DMS153 treated with DMSO at 0.1 percent for 48 hours (cell line): ENCODE measurements at regions not wholly inside any gene's neighbourhood (a gene's known extent, or its start where the extent isn't known, plus 50 kb on each side); places are given as distances from the start of the nearest gene placed in this dataset.

Experiments
- DNase-seq: peaks from one replicate; lab custom pipeline; 2025; ENCODE audit not compliant: unreplicated experiment; lab: John Stamatoyannopoulos, UW

DNA sequence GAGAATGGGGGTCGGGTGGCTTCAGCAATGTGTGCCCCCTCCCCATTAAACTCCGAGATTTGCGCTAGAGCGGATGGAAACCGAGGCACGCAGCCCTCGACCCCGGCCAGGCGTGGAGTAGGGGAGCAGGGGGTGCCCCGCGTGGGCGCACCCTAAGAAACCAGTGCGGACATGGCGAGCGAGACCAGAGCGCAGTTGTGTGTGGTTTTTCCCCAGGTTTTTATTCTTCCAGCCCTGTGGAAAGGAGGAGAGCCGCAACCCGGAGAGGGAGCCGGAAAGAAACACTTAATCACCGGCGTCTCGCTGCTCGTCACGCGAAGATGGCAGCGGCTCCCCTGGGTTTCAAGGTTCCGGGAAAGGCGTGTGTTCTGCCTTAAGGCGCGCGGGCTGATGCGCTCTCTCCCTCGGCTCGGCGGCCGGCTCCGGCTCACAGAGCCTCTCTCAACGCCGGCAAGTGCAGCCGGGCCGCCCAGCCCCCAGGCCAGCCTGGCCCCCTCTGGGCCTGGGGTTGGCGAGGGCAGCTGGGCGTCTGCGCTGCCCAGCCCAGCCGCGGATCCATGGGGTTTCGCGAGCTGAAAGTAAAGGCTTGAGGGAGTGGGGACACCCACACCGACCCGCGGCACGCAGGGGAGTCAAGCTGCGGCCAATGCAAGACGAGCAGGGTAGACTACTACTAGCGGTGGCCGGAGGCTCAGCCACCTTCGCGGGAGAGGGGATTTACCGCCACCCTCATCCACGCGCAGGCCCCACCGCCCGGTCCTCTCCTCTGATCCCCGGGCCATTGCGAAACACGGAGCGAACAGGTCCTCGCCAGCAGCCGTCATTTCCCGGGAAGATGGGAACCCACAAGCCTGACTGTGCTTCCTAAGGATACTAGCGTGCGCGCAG is 74.0 kb upstream of the BCOR start:
- no peak for DNase-seq

DNA sequence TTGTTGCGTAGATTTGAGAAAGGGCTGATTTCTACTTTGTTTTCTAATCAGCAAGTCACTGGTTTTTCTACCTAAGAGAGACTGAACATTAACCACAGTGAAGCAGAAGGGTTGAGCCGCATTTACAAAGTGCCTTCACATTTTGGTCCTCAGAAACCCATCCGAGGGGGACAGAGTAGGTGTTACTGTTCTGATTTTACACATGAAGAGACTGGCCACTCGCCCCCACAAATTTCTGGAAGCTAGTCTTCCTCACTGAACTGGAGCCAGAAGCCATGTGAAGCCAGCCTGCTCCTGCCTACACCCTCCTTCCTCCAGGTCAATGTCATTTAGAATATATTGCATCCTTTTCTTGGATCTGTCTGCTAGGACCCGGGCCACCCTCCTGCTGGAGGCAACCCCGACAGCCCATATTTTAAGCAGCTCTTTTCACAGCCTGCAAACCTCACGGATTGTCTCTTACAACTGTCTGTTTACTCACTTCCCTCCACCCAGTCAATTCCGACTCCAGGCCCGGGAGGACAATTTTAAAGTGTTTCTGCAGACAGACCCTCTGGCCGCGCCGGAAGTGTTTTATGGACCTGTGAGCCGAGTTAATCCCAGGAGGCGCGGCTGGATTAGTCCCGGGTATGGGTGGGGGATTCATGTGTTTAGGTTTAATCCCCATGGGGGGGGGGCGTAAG is 73.2 kb upstream of the BCOR start:
- no peak for DNase-seq

DNA sequence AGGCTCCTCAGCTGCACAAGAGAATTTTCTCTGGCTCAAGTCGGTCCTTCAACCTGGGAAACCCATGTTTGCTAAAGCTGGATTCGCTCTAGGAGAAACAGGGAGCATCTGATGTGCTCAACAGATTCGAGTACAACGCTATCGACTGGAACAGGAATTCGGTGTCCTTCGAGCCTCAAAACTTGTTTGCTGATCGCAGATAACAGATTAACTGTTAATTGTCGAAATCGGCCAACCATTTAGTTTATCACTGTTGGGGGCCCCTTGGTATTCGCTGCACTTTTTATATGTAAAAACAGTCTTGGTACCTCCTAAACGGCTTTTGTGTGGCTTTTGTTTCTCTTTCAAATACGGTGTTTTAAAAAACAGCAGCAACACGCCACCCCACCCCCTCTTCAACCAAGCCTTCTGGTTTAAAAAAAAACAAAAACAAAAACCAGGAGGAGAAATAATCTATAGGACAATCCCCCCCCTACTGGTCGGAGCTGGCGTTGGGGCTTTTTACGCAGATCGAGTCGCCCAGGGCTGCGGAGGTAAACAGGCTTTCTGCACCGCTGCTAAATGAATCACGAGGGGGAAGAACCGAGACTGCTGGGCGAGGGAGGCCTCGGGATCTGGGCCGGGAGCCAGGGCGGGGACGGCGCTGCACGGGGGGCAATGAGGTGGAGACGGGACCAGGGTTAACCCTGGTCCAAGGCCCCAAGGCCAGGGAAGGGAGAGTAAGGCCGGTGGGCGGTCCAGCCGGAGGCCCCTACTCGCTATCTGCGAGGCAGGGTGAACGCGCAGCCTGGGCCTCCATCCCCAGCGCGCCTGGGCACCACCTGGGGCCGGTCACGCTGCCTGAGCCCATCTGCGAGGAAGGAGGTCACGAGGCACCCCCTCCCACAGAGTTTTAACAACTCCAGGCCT is 71.7 kb upstream of the BCOR start:
- DNase-seq = no peak

DNA sequence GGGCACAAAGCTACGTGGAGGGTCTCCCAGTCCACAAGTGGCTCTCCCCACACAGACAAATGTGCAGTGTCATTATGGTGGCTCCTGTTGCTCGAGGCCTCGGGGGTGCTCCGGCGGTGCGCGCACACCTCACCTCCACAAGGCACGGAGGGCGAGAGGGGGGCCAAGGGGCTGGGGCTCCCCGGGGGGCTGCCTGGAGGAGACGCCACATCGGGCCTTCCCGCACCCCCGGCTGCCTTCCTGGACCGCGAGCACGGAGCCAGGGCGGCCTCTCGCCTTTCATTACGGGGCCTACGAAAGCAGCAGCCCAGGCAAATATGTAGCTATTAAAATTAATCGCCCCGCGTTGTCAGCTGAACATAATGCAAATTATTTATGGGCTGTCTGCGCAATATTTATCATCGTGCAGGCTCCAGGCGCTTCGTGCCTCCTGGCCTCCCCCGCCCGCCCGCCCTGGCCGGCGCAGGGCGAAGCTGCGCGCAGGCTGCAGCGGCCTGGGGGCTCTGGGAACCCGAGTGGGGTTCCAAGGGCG is 70.8 kb upstream of the BCOR start:
- DNase-seq = no peak

DNA sequence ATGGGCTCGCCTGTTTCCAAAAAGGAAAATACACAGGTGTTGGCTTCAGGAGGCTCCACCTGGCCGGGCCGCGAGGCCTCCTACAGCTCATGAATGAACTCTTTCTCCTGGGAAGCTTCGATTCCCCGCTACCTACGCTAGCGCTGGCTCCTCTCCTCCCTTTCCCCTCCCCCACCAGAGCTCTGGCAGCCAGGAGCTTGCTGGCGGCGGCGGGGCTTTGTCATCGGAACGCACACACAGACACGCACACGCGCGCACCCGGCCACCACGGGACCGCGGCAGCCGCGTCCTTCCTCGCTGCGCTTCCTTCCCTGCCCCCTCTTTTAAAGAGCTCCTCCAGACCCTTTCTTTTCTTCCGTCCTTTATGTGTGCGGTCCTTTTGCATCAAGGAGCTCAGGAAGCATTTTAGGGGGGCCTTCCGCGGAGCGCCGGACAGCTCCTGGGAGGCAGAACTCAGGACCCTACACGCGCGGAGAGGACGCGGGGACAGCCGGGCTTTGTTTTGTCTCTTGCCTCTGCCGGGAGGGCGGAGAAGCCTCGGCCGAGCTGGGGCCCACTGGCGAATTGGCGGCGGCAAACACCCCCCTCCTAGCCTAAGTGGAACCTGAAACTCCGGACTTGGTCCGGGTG is 70.2 kb upstream of the BCOR start:
- DNase-seq = no peak

DNA sequence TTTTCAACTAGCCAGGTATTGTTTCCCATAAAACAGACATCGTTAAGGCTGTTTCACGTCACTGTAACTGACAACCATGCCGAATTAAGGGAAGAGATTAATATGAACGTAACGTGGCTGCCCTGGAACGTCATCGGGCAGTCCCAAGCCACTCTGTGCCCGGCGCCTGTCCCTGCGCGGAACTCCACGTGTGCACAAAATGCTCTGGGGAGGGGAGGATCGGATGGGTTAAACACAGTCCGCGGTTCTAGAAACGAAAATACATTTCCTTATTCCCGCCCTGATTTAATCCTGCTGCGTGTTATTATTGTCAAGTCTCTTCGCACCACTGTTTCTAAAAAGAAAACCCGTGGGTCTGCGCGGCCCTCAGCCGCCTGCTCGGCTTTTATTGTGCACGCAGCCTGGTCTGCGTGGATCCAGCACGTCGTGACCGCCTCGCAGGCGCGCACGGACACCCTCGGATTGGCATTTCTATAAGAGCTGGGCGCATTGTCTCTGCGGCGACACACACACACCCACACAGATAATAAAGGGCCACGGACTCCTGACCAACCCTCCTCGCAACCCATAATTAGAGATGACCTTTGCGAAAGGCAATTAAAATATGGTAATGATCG is 69.6 kb upstream of the BCOR start:
- no peak for DNase-seq

DNA sequence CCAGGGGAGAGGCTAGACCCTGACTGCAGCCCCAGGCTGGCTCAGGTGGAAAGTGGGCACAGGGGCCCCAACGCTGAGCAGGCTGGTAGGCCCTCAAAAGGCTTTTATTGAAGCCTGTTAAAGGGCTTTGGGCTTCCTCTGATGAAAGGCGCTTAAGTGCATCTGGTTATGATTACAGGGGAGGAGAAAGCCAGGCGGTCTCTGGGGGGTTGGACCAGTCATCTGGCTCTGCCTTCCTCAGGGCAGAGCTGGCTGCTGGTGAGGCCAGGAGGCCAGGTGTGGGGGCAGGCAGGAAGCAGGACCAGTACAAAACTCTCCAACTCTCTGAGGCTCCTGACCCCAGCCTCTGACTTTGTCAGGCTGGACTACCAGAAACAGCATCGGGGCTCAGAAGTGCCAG is 68.8 kb upstream of the BCOR start:
- DNase-seq = no peak

DNA sequence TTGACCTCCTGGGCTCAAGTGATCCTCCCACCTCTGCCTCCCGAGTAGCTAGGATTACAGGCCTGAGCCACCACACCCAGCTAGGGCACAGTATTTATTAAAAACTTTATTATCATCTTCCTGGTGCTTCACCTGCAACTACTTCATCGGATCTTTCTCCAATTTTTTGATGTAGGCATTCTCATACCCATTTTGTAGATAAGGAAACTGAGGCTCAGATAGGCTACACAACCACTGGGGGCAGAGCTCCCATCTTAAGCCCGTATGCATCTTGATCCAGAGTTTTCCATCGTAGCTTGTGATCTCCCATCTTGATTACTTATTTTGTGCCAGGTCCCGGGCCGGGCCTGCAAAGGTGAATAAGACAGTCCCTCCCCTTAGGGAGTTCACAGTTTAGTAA is 68.1 kb upstream of the BCOR start:
- DNase-seq = no peak

DNA sequence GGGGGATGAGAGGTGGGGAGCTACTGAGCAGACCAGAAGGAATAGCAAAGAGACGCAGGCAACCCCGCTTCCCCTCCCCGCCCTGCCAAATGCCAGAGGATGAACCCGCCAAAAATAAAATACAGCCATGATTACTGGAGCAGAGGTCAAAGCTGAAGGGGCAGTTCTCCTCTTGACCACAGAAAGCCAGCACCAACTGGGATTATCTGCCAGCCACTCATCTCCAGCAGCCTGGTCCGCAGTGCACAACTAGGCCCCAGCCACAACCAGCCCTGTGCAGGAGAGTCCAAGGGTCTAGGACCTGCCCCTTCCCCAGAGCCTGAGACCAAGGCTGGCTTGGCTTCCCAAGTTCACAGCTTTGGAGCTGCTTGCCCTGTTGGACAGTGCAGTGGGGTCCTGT is 67.4 kb upstream of the BCOR start:
- no peak for DNase-seq

DNA sequence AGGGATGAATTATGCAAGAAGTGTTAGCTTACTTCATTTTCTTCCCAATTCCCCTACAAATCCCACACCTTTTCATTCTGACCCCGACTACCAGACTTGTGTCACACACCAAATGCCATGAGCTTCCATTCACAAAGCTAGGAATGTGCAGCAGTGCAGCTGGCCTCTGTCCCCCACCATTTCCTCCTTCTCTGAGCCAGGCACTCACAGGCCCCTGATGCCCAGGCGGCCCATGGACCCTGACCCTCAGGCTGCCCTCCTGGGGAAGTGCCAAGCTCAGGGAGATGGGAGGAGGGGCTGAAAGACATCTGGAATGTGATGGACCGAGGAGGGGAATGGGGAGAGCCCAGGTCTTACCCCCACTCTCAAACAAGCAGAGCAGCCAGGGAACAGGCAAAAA is 67.0 kb upstream of the BCOR start:
- DNase-seq = no peak

DNA sequence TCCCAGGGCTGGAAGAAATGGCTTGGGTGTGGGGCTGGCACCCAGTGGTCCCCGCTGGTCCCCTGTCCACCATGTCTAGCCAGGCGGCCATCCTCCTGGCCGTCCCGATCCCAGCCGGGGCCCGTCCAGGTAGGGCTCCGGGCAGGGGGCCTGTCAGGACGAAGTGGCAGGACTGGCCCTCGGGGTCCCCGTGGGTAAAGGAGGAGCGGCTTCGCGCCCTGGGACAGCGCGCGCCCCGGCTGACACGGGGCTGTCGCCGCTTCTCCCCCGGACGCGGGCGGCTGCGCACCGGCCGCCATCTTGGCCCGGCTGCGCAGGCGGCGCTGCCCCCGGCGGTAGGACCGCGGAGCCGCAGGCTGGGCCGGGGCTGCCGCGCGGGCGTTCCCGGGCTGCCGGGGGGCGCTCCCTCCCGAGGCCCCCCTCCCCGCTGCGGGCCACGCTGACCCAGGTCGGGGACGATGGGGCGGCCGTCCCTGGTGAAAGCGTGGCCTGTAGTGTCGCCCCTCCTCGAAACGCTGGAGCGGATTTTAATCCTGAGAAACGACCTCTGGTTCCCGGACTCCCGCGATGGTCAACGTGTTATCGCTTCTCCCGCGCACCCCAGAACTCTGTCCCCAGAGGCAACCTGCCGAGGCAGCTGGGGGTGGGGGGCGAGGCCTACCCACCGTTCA is 60.4 kb upstream of the BCOR start:
- no peak for DNase-seq

DNA sequence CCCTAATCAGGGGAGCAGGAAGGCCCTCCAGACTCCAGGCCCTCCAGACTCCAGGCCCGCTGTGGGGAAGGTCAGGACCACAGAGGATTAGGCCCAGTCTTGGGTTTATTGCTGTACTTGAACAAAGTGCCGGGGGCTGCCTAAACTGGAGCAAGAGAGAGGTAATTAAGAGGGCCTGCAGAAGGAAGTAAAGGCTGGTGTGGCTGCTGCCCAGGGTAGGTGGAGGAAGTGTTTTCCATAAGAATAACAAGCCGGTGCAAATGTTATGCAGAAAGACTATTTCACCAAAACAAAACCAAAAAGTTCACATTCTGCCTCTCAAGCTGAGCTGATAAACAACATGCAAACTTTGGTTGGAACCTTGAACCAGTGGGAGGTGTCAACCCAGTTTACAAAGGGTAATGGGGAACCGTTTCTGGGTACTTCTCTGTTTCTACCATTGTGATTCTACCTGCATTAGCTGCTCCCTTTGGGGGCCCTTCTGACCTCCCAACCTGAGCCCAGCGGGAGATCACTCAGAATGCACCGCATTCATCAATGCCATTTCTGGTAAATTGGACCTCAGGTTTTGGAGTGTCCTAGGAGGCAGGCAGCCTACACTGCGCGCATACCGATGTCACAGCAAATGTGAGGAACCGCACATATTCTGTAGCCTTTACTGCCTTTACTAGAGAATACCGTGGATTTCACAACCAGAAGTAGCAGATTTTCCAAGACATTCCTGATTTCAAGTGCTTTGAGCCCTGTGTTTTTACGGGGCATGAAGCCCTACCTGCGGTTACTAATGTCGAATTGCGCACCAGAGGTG is 59.7 kb upstream of the BCOR start:
- no peak for DNase-seq

DNA sequence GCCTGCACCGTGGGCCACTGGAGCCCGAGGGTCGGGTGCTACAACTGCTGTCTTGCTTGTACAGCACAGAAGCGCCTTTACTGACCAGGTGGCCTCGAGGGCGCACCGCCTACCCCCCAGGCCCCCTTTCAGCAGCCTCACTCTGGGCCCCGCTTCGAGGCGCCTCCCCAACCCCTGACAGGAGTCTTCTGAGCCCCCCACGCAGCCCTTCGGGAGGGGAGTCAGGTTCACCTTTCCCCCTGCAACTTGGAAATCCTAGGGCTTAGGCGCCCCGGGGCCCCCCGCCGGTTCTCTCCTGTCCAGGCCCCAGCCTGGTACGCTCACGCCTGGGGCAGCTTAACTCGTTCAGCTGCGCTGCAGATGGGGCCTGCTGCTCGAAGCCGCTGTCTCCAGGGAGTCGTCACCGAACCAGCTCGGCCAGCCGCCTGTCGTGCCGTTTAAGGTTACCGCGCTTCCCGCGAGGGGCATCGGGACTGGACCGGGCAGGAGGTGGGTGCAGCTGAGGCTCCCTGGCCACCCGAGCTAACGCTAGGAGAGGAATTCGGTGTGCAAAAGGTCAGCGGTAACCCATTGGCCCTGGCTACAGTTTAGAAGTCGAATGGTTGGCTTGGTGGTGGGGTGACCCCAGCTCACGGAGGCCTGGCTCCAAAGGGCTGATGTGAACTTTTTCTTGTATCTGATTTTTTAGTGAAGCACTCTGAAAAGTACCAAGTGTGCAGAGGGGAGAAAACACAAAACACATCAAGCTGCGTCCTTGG is 58.9 kb upstream of the BCOR start:
- DNase-seq = no peak

DNA sequence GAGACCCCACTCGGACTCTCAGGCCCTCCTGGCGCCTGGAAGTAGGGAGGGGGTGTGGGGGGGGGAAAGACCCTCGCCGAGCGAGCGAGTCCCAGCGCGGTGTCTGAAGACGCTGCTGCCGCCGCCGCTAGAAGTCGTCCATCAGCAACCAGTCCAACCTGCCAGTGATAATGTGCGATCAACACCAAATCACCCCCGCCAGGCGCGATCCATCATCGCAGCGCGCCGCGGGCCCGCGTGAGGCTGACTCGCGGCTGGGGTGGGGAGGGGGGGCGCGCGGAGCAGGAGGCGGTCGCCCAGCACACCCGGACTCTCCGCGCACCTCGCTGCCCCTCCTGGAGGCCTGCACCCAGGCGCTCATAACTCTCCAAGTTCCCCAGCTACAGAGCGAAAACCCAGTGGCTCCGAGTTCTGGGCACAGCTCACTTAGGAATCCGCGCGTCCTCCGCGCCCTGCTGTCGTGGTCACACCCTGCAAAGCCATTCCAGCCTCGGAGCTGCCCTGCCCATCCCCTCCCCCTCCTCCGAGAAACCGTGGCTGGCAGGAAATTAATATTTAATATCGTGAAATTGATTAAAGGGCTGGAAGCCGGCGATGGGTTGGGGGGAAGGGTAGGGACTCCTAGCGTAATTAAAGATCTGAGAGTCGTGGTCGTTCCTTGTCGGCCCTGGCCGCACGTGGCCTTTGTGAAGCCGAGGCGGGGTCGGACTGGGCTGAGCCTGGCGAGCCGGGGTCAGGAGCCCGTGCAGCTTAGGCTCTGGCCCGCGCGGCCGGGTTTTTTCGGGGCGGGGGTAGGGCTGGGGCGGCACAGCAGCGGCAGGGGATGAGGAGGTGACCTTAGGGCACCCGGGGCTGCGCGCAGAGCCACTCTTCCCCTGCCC is 58.1 kb upstream of the BCOR start:
- no peak for DNase-seq

DNA sequence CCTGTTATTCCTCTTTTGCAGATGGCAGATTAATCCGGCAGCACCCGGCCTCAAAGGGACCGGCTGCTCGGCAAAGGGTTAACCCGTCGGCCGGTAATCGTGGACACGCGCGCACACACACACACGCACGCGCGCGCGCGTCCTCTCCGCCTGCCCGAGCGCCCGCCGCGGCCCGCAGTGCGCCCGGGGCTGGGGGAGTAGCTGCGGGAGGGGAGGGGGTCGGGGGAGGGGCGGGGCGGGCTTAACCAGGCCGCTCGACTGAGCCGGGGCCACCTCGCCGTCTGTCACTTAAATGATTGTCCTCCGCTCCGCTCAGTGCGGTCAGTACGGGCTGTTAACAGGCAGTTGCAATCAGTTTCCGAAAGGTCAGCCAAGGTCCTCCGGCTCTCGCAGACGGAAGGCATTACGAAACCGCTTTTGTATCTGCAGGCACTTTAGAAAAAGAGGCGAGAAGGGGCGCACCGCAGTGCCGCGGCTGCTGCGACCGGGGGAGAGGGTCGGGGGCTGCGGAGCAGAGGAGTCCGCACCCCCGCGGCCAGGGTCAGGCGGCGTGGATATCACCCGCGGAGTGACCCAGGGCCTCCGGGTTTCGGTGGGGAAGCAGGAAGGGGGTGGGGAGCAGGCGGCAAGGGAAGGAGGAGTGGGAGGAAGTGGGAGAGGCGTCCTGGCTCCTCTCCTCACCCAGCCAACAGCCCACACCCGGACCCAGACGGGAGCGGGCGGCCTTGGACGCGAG is 57.3 kb upstream of the BCOR start:
- DNase-seq = no peak

DNA sequence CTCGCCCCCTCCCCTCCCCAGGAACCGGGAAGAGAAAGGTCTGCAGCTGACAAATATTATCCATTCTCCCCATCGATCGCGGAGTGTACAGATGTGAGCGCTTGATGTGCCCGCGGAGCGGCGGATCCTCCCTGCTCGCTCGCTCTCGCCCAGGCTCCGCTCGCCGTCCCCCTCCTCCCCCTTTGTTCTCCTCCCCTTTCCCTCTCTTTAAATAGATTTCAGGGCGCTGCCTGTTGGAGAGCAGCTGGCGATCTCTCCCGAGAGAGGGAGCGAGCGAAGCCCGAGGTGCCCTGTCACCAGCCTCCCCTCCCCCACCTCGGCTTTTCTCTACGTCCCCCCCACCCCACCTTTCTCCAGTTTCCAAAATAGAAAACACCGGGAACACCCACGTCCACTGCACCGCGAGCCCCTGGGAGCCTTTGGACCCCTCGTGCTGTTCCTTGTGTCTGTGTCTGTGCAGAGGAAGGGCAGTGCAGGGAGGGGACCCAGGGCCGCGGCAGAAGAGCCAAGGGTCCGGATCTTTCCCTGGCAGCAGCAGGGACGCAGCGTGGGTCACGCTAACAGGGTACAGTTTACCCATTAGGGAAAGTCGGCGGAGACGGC is 56.6 kb upstream of the BCOR start:
- no peak for DNase-seq
